Common myeloid progenitor, CD34-positive (primary cell): ENCODE measurements at regions not wholly inside any gene's neighbourhood (a gene's known extent, or its start where the extent isn't known, plus 50 kb on each side); places are given as distances from the start of the nearest gene placed in this dataset.

ENCODE experiments used
- CTCF ChIA-PET: fragments of 350-600 bp; sonication (Branson Sonifier 250); formaldehyde crosslinking; loops from one replicate; lab custom pipeline; 2021; ENCODE audit warnings: antibody characterized with exemption; lab: Charles Lee
- POLR2A ChIA-PET: fragments of 350-600 bp; sonication (Branson Sonifier 250); formaldehyde crosslinking; loops from one replicate; lab custom pipeline; 2021; ENCODE audit warnings: antibody characterized with exemption; lab: Charles Lee
- DNase-seq, 3 donors: peaks; one replicate each; pipeline versions ENCODE4 v3.0.0 to v3.0.0-alpha.2; 2013
- H3K27ac ChIP-seq, 2 experiments: 1 replicate in 1 of 2; 2 replicates in 1 of 2; pipeline ENCODE4 v1.7.0; 2013; ENCODE audit warnings: inconsistent platforms in 2 of 2, low read length in 2 of 2, mild to moderate bottlenecking in 2 of 2, low read depth in 1 of 2, moderate library complexity in 1 of 2; ENCODE audit not compliant: severe bottlenecking in 2 of 2, insufficient read depth in 1 of 2, poor library complexity in 1 of 2
- H3K27me3 ChIP-seq, 5 experiments: replicated peaks in 2 of 5; 1 replicate in 3 of 5; 2 replicates in 2 of 5; pipeline versions ENCODE4 v1.6.1 to v1.7.0; 2013; ENCODE audit warnings: low read length in 4 of 5, mild to moderate bottlenecking in 2 of 5, moderate library complexity in 2 of 5, inconsistent platforms in 1 of 5; ENCODE audit not compliant: insufficient read depth in 5 of 5, control insufficient read depth in 4 of 5
- H3K36me3 ChIP-seq, 4 experiments: 1 replicate in 2 of 4; 2 replicates in 2 of 4; pipeline versions ENCODE4 v1.6.1 to v1.7.0; 2013; ENCODE audit warnings: low read length in 3 of 4, control low read depth in 1 of 4, mild to moderate bottlenecking in 1 of 4; ENCODE audit not compliant: control insufficient read depth in 4 of 4, insufficient read depth in 4 of 4
- H3K4me1 ChIP-seq, 4 experiments: 1 replicate in 3 of 4; 2 replicates in 1 of 4; pipeline versions ENCODE4 v1.6.1 to v1.7.1; 2013; ENCODE audit warnings: low read length in 3 of 4, mild to moderate bottlenecking in 3 of 4, control low read depth in 1 of 4, inconsistent platforms in 1 of 4, moderate library complexity in 1 of 4; ENCODE audit not compliant: control insufficient read depth in 4 of 4, insufficient read depth in 4 of 4; ENCODE audit errors: control extremely low read depth in 1 of 4
- H3K4me3 ChIP-seq, 7 experiments: 1 replicate in 4 of 7; 2 replicates in 3 of 7; pipeline versions ENCODE4 v1.5.1 to v1.7.0; 2013; ENCODE audit warnings: mild to moderate bottlenecking in 7 of 7, low read length in 6 of 7, moderate library complexity in 6 of 7, inconsistent platforms in 2 of 7, low read depth in 2 of 7, control low read depth in 1 of 7; ENCODE audit not compliant: insufficient read depth in 4 of 7, control insufficient read depth in 1 of 7; ENCODE audit errors: extremely low read depth in 1 of 7
- H3K9me3 ChIP-seq, 5 experiments: 1 replicate in 4 of 5; 2 replicates in 1 of 5; pipeline versions ENCODE4 v1.6.1 to v1.7.1; 2013; ENCODE audit warnings: low read length in 4 of 5, mild to moderate bottlenecking in 2 of 5, inconsistent platforms in 1 of 5, low read depth in 1 of 5, moderate library complexity in 1 of 5; ENCODE audit not compliant: control insufficient read depth in 4 of 5, insufficient read depth in 2 of 5; ENCODE audit errors: control extremely low read depth in 1 of 5
- WGBS: methylation state at CpG from one replicate; pipeline ENCODE4 v1.1.5; 2013; ENCODE audit not compliant: insufficient coverage; 5-methylcytosine and 5-hydroxymethylcytosine counted together

DNA sequence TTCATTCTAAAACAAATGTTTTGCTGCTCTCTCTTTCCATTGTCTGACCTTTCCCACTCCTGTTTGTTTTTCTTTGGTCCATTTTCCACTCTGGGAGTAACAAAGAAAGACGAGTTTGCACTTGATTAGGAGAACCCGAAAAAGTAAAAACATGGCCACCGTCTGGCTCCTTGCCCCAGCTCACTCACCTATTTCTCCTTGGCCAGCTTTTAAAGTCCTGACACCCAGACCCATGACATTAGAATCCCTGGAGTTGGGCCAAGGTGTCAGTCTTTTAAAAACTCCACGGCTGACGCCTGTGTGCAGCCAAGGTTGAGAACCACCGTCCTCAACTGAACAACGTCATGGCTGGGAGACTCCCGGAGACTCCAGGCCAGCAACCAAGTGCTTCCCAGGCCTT, 63.6 kb upstream of the FLT1 start:
- DNase-seq: no peak
- H3K27me3 ChIP-seq: no peaks in the 10 kb centered on the region
- H3K27ac ChIP-seq: no peak overlapping the region
- ChIA-PET CTCF (no interaction called here), POLR2A (no interaction called here)
- H3K36me3 ChIP-seq: no peaks in the 10 kb centered on the region
- no peak overlapping the region for H3K4me3 ChIP-seq
- 99% methylated on average over 8 of the region's 8 CpGs for WGBS
- no peaks in the 10 kb centered on the region for H3K9me3 ChIP-seq
- H3K4me1 ChIP-seq: no peaks in the 10 kb centered on the region

DNA sequence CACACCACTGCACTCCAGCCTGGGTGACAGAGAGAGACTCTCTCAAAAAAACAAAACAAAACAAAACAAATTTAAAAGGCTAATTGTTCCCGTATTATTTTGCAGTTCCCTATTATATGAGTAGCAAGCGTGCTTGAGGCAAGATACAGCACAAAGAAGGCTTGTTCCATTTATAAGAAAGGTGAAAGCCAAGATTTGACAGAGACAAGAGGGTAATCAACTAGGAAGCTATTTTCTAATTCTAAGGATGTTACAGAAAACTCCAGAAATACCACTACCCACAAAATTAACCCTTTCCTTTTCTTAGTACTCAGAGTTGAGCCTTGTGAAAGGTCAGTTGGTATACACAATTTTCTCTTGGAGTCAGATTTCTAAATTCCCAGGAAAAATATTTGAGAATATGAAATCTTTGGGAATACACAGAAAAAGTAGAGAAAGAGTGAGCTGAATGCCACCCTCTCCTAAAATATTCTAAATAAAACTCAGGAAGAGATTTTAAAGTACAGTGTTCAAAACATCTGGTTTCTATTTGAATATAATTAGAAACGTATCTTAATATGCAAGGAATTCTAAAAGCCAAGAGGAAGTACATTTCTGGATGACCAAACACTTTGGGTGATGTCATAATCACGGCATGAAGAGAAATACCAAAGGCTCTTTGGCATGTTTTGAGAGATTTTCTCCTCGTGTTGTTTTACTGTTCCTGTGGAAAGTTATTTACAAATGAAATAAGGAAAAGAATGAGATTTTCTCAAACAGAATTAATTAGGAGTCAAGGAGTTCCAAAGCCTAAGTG, 63.0 kb upstream of the FLT1 start:
- H3K4me3 ChIP-seq: no peak overlapping the region
- no peak overlapping the region for H3K27ac ChIP-seq
- H3K27me3 ChIP-seq: no peaks in the 10 kb centered on the region
- H3K4me1 ChIP-seq: no peaks in the 10 kb centered on the region
- H3K36me3 ChIP-seq: no peaks in the 10 kb centered on the region
- DNase-seq: no peak
- 79% methylated on average over 4 of the region's 5 CpGs for WGBS
- H3K9me3 ChIP-seq: no peaks in the 10 kb centered on the region
- ChIA-PET CTCF (interaction anchor here (1.0 kb wide), 1 partner anchor 11 kb away, joined by 3 read pairs; no protein-coding TSS in a partner anchor), POLR2A (no interaction called here)

DNA sequence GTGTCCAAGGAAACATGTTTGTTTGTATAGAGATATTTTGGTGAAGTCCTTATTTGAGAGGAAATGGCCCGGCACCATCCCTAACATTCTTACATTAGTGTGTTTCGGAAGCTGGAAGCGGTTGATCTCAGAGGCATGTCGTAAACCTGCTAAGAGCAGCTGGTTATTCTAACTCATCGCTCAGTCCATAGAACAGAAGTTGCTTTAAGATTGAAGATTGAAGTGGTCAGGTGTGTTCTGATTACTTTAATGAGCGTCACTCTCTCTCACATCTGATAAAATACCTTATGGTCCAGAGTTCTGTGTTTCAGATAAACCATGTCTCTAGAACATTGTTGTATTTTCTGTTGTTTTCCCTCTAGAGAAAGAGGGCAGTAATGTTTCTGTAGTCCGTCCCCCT, 60.2 kb upstream of the FLT1 start:
- Histone ChIP-seq H3K9me3 (no peaks in the 10 kb centered on the region), H3K4me3 (no peak overlapping the region), H3K27me3 (no peaks in the 10 kb centered on the region), H3K4me1 (no peaks in the 10 kb centered on the region), H3K36me3 (no peaks in the 10 kb centered on the region), H3K27ac (no peak overlapping the region)
- ChIA-PET POLR2A (no interaction called here), CTCF (interaction anchor here (2.0 kb wide), 1 partner anchor 12 kb away, joined by 8 read pairs; no protein-coding TSS in a partner anchor)
- WGBS: 100% methylated on average over 4 of the region's 7 CpGs
- no peak for DNase-seq

DNA sequence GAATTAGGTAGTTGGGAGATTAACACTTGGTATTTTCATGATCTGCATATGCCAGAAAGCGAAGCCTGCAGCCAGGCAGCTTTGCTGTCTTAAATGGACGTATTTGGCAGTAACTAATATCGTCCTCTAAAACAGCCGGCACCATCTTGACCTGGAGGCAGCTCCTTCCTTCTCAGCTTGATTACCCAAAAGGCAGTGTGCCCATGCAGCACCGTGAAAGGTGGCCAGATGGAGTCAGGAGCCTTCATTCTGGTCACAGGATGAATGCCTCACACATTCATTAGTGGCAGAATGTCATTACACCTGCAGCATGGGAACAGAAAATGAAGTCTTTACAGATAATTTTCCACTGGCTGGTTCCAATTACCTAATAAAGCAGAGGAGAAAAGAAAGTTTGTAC, 59.0 kb upstream of the FLT1 start:
- no peak for DNase-seq
- Histone ChIP-seq H3K36me3 (no peaks in the 10 kb centered on the region), H3K4me3 (no peak overlapping the region), H3K27ac (no peak overlapping the region), H3K9me3 (no peaks in the 10 kb centered on the region), H3K4me1 (no peaks in the 10 kb centered on the region), H3K27me3 (no peaks in the 10 kb centered on the region)
- 93% methylated on average over 3 of the region's 5 CpGs for WGBS
- ChIA-PET CTCF (interaction anchor here (2.0 kb wide), 1 partner anchor 11 kb away, joined by 8 read pairs; no protein-coding TSS in a partner anchor), POLR2A (interaction anchor here (0.6 kb wide), 1 partner anchor 14 kb away, joined by 3 read pairs; no protein-coding TSS in a partner anchor)

DNA sequence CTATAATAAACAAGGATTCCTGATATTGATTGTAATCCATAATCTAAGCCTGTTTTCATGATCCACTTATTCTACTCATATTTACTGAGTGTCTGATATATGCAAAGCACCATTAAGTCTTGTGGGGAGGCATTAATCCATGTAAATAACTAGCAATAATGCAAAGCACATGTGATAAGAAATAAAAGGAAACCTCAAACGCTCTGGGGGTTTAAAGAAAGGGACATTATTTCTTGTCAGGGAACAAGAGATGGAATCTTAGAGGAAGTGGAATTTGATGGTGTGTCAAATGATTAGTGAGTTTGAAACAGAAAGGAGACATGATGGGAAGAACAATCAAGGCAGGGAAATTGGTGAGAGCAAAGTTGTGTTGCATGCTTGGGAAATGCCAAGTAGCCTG, 57.4 kb upstream of the FLT1 start:
- Histone ChIP-seq H3K9me3 (no peaks in the 10 kb centered on the region), H3K27me3 (no peaks in the 10 kb centered on the region), H3K4me3 (no peak overlapping the region), H3K27ac (no peak overlapping the region), H3K36me3 (no peaks in the 10 kb centered on the region), H3K4me1 (no peaks in the 10 kb centered on the region)
- POLR2A ChIA-PET: no interaction called here
- DNase-seq: no peak
- CTCF ChIA-PET: interaction anchor here (1.2 to 1.4 kb wide), 2 partner anchors 20 to 85 kb away, joined by 3 to 5 read pairs; no protein-coding TSS in a partner anchor
- 0% methylated on average over 1 of the region's 1 CpG for WGBS

DNA sequence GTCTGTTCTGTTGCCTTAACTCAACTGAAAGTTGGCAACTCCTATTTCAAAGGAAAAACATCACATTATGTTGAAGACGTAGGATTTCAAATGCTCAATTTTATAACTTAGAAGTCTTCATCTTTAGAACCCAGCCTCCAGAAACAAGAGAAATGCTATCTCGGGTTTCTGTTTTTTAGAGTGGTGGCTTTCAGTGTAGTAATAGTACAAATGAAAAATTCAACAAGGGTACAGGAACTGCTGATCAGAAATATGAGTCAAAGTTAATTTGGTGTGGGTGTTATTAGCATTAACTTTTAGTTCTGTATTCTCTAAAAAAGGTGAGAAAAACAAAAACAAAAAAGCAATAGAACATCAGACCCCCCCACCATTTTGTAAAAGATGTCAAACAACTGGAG, 56.6 kb upstream of the FLT1 start:
- CTCF ChIA-PET: interaction anchor here (1.2 kb wide), 1 partner anchor 85 kb away, joined by 3 read pairs; no protein-coding TSS in a partner anchor
- 100% methylated on average over 2 of the region's 2 CpGs for WGBS

DNA sequence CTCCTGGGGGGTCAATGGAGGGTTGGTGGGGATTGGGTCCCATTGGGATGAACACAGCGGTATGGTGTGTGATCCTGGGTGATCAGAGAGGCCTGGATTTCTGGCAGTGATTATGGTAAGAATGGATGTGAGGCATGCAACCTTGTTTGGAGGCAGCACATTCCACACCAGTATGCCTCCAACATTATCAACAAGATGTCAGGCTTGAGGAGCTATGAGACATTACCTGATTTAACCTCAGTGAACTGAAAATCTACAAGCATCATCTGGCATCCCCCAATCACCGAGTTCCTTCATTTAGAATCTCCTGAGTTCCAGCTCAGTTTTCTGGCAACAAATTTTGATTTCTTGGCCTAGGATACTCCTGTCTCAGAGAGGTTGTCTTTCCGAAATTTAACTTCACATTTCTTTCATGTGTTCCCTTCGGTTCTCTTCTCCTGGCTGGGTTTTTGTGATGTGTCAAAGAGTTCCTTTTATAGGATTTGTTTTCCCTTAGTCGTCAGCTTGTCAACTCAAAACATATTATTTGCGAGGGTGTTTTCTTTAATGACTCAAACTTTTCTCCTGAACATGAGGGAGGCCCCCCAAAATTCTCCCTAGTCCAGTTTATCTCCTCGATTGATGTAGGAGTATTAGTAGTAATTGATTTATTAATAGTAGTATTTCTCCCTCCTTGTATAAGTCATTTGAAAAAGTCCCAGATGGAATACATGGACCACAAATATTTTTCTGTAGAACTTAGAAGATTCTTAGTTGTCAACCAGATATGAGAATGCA, 56.0 kb upstream of the FLT1 start:
- 100% methylated on average over 2 of the region's 7 CpGs for WGBS
- POLR2A ChIA-PET: no interaction called here
- no peaks in the 10 kb centered on the region for H3K9me3 ChIP-seq

More for the DNA sequence above, 56.6 kb upstream of the FLT1 start:
- DNase-seq: no peak
- H3K27ac ChIP-seq: no peak overlapping the region
- H3K36me3 ChIP-seq: no peaks in the 10 kb centered on the region
- POLR2A ChIA-PET: no interaction called here
- no peaks in the 10 kb centered on the region for H3K27me3 ChIP-seq
- H3K4me1 ChIP-seq: no peaks in the 10 kb centered on the region
- no peaks in the 10 kb centered on the region for H3K9me3 ChIP-seq
- no peak overlapping the region for H3K4me3 ChIP-seq

More for the DNA sequence above, 56.0 kb upstream of the FLT1 start:
- Histone ChIP-seq H3K4me3 (no peak overlapping the region), H3K27me3 (no peaks in the 10 kb centered on the region), H3K27ac (no peak overlapping the region), H3K4me1 (no peaks in the 10 kb centered on the region), H3K36me3 (no peaks in the 10 kb centered on the region)
- CTCF ChIA-PET: no interaction called here
- DNase-seq: no peak
